ENCODE measurements at regions not wholly inside any gene's neighbourhood (a gene's known extent, or its start where the extent isn't known, plus 50 kb on each side); places are given as distances from the start of the nearest gene placed in this dataset.
"Not testable (repeated sequence)": the region's sequence is repeated elsewhere in the genome, so short reads cannot be mapped to it uniquely, and the experiment has no call there.

DNA sequence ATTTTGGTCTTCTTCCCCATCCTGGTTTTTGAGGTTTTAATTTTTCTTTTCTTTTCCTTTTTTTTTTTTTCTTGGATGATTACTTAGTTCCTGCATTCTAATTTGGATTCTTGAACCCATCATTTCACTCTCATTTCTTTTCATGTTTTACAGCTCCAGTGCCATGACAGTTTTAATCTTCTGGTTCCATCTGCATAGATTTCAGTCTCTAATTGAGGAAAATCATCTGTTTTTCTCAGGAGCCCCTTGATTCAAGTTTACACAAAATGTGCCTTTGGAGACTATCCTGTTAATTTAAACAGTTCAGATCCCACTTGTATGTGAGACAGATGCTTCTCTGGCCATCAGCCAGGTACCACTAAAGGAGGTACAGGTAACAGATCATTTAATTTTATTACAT lies 379.9 kb downstream of the PIK3C3 start:
- no peak for DNase-seq

DNA sequence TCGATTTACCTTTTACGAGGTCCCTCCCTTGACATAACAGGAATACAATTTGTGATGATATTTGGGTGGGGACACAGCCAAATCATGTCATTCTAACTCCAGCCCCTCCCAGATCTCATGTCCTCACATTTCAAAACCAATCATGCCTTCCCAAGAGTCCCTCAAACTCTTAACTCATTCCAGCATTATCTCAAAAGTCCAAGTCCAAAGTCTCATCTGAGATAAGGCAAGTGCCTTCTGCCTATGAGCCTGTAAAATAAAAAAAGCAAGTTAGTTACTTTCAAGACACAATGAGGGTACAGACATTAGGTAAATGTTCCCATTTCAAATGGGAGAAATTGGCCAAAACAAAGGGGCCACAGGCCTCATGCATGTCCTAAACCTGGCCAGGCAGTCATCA lies 381.1 kb downstream of the PIK3C3 start:
- DNase-seq: no peak

DNA sequence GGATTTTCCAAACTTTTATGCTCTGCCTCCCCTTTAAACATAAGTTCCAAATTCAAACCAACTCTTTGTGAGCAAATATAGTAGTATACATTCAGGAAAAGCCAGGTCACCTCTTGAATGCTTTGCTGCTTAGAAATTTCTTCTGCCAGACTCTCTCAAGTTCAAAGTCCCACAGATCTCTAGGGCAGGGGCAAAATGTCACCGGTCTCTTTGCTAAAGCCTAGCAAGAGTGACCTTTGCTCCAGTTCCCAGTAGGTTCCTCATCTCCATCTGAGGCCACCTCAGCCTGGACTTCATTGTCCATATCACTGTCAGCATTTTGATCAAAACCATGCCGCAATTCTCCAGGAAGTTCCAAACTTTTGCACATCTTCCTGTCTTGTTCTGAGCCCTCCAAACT lies 382.3 kb downstream of the PIK3C3 start:
- not testable (repeated sequence) for DNase-seq

DNA sequence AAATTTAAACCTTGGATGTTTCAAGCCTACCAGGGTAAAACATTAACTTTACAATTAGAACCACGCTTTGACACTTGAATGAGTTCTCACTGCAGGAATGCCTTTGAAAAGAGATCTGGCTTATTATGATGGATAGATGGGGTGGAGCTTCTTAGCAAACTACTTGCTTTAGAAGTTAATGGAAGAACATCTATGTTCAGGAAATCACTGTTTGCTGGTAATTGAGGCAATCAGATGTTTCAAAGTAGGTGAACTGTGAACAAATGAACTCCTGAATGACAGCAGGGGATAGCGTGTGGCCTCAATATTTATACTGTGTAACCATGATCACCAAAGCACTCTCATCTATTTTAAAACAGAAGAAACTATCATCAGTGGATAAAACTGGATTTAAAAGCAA lies 383.6 kb downstream of the PIK3C3 start:
- DNase-seq: no peak

DNA sequence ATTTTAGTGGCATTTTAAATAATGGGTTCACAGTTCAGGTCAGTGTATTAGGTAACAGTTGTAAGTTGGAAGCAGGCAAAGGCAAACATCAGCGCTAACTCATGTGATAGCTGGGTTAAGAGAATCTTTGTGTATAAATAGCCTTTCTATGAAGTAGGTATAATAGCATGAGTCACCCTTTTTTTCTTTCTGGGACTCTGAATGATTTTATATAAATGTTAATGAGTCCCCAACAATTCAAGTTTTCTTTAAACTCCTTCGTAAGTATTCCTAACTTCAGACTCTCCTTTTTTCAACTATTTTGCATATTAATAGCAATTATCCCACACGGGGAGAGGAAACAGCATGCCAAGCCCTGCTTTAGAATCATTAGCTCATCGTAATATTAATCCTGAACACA lies 384.3 kb downstream of the PIK3C3 start:
- no peak for DNase-seq

DNA sequence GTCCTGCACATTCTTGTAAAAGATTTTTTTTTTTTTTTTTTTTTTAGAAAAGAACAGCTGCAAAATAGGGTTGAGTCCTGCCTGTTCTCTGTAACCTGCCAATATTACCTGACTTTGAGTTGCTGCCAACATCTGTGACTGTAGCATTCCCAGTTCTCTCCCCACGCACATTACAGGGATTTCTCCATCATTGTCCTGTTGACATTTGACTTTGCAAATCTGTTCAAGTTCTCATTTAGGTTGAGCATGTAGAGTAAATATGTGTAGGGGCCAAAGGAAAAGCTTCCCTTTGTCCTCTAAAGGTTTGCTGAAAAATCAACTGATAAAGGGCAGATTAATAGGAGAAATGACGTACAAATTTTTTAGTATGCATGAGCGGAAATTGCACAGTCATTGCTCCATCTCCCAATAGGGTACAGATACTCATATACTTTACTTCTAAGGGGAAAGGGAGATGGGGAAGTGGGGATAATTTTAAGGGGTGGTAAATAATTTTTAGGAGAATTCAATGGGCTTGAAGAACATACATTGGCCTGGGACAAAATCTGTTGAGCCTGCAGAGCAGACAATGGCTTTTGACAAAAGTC lies 385.5 kb downstream of the PIK3C3 start:
- DNase-seq: no peak

DNA sequence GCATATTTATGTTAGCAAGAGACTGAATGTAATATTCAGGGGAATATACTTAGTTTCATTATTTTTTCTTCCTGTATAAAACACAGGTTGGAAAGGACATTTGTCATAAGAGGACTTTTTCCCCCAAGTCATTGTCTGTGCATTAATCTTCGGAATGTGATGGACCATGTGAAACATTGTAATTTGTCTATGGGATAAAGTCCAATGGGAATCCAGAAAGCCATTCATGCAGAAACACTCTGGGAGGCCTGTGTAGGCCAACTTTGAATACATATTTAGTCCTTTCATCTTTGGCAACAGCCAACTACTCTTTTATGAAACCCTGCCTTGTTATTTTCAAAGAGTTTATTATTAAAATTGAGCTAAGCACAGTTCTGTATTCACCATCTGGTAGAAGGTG lies 386.4 kb downstream of the PIK3C3 start:
- no peak for DNase-seq

DNA sequence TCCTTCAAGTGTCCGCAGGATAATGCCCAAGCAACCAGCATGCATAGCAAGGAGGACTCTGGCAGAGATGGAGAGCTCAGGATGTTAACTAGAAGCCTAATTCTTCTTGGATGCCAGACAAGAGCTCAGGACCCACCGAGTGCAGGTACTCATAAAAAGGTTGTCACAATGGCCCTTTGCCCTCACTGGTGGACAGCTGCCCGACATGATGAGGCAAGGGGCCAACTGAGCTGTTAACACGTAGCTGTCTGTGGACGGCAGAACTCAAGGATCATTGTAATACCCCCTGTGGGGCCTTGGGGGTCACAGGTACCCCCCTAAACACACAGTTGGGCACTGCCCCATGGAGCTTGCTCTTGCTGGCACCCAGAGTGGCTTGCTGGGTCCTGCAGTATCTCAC lies 393.7 kb downstream of the PIK3C3 start:
- DNase-seq: no peak

DNA sequence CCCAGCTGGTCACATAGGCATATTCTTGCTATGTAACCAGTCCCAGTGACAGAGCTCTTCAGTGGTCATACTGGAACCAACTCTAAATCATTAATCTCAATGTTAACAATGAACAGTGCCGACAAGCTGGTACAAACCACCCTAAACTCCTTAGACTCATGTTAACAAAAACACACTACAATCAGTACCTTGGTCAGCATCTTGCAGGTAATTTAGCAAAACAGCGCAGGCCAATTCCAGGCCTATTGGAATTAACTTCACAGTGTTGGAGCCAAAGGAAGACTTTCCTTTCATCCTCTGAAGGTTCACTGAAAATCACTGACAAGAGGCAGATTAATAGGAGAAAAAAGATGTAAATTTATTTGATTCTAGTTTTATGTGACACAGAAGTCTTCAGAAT lies 396.4 kb downstream of the PIK3C3 start:
- DNase-seq: no peak

DNA sequence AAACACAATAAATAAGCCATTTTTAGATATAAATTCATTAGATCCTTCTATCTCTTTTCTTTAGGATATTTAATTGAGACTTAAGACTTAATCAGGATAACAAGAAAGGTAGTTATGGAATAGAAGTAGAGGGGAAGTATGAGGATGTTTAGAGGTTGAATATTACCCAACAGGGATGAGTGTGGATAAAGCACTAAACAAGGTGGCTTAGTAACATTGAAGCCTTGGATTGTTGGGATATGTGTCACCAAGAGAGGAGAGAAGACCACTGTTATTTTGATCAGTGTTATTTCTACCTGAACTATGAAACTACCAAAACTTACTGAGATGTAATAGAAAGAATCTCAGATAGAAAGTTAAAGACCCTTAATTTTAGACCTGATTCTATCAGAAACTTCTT lies 405.7 kb downstream of the PIK3C3 start:
- DNase-seq: no peak

DNA sequence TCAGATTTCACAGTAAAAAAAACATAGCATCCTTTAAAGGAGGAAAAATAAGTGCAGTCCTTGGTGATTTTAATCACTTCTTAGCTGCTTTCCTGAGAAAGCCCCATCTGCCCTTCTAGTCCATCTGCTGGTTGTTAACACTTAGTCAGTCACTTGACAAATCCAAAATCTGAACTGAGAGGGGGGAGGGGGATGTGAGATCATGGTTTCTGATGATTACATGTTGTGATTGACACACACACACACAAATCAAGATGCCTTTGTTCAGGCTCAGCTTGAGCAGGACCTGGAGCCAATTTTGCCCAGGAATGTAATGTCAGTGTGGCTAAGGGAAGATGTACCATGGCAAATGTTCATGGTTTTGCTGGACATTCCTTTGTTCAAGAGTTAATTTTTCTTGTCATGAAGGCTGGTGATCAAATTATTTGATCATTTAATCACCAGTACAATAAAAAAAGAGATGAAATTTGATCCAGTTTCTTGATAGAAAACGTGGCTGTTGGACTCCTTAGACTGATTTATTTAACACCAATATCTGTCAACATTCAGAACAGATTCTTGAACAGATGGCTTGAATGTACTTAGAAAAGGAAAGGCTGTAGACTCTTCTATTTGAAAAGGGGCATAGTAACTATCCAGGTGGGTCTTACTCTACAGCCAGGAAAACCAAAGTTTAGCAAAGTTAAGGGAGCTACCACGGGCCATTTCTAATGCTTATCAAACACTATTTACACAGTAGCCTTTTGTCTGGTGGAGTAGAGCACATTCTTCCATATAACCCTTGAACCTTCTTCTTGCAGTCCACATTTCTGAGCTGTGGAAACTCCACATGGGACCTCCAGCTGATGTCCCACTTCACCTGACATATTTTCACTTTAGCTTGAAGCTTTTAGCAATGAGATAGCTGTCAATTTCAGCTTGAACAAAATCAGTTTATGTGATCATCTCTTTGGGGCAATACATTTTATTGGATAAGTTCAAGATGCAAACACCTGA lies 408.7 kb downstream of the PIK3C3 start:
- DNase-seq: no peak

DNA sequence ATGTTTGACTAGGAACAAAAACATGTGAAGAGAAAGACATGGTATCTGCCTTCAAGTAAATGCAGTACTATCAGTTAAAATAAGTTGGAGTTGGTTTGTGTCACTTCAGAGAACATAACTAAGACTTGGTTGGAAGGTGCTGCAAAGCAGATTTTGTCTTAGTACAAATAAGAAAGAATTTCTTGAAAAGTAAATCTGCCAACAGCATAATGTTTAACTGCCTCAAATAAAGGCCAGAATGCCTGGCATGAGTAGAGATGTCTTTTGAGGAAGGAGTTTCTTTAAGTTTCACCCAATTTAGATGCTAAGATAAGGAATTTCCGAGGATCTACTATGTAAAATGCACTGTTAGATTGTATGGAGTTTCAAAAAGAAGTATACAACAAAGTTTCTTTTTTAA lies 409.7 kb downstream of the PIK3C3 start:
- no peak for DNase-seq

DNA sequence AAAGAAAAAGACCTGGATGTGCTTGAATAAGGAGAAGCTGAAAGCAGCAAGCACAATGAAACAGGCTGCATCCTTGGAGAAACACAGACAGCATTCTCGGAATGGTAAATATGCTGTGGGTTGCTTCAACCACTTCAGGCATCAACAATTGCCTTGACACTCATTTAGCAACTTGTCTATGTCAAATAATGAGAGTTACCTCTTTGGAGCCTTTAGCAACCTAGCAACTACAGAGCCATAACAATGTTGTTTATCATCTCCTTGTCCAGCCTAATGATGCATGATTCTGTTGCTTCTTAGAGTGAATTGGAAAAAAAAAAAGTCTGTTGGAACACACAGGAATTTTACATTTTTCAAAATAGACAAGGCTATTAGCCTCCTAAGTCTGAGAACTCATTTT lies 410.6 kb downstream of the PIK3C3 start:
- DNase-seq: no peak

DNA sequence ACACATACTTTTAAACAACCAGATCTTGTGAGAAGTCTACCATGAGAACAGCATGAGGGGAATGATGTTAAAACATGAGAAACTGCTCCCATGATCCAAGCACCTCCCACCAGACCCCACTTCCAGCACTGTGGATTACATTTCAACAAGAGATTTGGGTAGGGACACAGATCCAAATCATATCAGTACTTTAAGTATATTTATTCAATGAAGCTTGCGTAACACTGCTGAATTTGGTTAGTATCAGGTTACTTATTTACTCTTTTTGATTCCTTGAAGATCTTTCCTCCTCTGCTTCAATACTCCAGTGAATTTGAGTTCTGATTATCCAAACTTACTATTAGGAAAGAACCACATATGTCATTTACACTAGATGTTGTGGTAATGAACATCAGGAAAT lies 418.6 kb downstream of the PIK3C3 start:
- DNase-seq: no peak

DNA sequence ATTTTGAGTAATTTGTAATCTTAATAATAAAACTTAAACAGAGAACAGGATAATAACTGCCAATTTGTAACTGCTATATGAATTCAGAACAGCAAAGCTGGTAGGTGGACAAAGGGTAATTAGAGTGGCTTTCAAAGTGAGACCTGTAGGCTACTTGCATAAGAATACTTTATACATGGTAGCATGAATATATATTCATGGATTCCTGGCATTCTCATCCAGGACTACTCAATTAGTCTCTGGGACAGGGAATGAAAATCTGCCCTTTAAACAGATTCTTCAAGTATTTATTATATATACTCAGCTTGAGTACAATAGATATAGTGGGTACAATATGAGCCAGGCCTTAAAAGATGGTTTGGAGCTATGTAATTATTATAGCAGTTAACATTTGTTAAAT lies 419.9 kb downstream of the PIK3C3 start:
- DNase-seq: no peak

DNA sequence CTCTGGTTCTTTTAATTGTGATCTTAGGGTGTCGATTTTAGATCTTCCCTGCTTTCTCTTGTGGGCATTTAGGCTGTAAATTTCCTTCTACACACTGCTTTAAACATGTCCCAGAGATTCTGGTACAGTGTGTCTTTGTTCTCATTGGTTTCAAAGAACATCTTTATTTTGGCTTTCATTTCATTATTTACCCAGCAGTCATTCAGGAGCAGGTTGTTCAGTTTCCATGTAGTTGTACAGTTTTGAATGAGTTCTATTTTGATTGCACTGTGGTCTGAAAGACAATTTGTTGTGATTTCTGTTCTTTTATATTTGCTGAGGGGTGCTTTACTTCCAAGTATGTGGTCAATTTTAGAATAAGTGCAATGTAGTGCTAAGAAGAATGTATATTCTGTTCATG lies 423.8 kb downstream of the PIK3C3 start:
- not testable (repeated sequence) for DNase-seq

DNA sequence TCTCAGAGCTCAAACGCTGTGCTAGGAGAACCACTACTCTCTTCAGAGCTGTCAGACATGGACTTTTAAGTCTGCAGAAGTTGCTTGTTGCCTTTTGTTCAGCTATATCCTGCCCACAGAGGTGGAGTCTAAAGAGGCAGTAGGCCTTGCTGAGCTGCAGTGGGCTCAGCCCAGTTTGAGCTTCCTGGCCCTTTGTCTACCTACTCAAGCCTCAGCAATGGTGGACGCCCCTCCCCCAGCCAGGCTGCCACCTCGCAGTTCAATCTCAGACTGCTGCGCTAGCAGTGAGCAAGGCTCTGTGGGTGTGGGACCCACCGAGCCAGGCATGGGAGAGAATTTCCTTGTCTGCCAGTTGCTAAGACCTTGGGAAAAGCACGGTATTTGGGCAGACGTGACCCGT lies 426.2 kb downstream of the PIK3C3 start:
- DNase-seq: not testable (repeated sequence)

DNA sequence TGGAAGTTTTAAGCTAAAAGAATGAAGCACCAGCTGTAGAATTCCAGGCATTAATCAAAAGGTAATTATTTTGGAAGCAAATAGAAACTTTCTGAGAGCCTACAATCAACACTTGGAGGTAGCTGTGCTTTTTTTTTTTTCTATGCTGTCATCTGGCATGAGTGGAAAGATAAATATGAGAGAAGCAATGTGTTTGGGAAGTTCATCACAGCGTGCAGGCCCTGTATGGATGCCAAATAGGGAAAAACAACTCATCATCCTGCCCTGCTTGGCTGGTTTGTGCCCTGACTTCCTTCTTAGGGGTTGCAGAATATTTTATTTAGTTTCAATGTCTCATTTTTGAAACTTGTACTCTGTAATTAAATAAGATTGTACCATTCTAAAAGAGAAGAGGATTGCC lies 437.4 kb downstream of the PIK3C3 start:
- DNase-seq: no peak

DNA sequence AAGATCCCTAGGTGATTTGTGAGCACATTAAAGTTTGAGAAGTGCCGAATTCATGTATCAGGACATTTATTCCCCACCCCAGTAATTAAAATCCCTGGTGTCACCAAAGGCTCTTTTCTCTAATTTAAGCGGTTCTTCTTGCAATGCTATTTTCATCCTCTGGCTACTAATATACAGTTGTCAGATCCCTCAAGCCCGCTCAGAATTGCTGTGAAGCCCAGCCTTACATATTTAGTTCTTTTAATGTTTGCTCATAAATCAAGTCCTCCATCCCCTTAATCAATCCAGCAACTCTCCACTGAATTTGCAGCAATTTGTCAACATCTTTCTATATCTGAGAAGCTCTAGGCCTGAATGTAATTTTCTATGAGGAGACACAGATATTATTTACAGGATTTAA lies 437.9 kb downstream of the PIK3C3 start:
- DNase-seq: no peak

DNA sequence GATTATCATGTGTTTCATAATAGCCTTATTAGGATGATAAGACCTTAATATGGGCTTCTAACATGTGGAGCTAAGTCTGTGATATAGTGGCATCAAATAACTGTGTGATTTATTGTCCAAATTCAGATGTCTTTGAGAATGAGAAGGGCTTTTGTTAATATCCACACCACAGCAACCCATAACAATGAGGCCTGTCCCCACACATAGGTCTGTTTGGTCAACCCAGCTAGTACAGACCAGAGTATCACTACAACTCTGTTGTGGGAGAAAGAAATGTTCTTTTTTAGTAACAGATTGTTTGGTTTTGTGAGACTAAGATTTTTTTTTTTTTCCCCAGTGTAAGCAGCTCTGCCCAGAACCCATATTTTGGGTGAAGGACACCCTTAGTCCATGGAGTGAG lies 439.2 kb downstream of the PIK3C3 start:
- DNase-seq: no peak

DNA sequence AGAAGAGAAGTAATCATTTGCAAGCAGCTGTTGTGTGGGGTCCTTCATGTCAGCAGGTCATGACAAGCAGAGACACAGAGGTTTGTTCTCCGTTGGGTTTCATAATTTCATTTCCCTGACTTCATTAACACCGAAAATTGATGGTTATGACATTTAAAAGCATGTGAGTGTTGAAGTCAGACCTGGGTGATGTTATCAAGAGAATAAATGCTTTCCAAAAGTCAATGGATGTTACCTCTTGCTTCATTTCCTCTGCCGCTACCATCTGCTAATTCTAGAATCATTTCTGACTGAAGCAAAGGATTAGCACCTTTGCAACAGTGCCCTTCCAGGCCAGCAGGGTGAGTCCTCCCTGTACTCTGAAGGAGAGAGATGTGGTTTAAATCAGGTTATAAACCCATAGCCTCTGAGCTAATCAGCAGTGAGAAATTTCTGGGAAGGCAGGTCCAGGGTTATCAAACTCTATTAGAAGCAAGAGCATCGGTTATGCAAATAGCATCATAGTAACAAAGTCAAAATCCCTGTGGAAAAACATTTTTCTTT lies 446.2 kb downstream of the PIK3C3 start:
- no peak for DNase-seq

DNA sequence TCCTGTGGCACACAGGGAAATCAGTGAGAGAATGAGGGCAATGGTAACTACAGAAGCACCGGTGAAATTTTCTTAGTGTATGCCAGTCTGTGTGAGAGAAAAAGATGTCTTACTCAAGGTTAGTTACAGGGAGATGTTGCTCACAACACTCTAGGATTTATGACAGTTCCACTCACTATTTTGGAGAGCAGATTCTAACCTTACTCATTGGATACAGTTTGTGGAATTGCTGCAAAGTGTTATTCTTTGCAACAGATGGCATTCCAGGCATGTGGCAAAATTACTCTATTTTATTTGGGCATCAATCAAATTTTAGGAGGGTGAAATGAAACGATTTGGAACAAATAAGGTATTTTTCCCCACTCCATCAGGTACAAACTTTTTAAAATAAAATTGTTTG lies 449.1 kb downstream of the PIK3C3 start:
- no peak for DNase-seq

DNA sequence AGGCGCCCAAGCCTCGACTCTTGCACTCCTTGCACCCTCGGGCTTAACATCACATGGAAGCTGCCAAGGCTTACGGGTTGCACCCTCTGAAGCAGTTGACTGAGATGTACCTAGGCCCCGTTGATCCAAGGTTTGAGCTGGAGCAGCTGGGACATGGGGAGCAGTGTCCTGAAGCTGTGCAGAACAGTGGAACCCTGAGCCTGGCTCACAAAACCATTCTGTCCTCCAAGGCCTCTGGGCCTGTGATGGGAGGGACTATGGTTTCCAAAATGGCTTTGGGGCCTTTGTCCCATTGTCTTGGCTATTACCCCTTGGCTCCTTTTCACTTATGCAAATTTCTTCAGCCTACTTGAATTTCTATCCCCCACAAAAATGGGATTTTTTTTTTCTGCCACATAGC lies 454.0 kb downstream of the PIK3C3 start:
- DNase-seq: no peak

DNA sequence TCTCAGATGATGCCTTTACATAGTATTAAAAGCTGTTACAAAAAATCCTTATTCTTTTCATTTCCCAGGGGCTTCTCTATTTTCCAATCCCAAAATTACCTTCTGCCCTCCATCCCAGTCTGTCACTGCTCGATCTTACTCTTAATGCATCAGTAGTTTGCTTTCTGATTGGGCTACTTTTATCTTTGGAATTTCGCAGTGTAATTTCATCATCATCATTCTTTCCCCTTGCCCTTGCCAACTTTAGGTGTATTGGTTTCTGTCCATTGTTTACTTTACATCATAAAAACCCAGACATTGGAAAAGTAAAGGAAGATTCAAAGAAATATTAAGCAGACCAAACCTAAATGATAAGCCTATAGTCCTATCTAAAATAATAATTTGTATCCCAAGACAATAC lies 457.2 kb downstream of the PIK3C3 start:
- no peak for DNase-seq
